HCT116 (cell line): ENCODE measurements at regions not wholly inside any gene's neighbourhood (a gene's known extent, or its start where the extent isn't known, plus 50 kb on each side); places are given as distances from the start of the nearest gene placed in this dataset.

ENCODE experiments used
- ATAC-seq: fragments of 200-7000 bp; cut with Tn5 transposase; 2 replicates; pipeline ENCODE4 v1.9.1; 2020; ENCODE audit warnings: mild to moderate bottlenecking, moderate library complexity
- BruUV-seq: library from RNA; stranded (reverse); fragments of 400-500 nt; replicated peaks from 2 replicates; lab custom pipeline; 2021; lab: Mats Ljungman, UMichigan
- CTCF ChIA-PET: fragments of 300-600 bp; sonication (Branson Sonifier 250); formaldehyde crosslinking; loops from one replicate; lab custom pipeline; 2021; ENCODE audit warnings: antibody characterized with exemption; lab: Charles Lee
- POLR2A ChIA-PET: fragments of 300-600, 350-600 bp; sonication (Branson Sonifier 250); formaldehyde crosslinking; loops from one replicate; lab custom pipeline; 2021; ENCODE audit warnings: antibody characterized with exemption; lab: Charles Lee
- RAD21 ChIA-PET, 2 experiments: fragments of 300-600 bp; sonication (Branson Sonifier 250); formaldehyde crosslinking; loops; one replicate each; lab custom pipeline; 2023; ENCODE audit warnings: low total read pairs in 2 of 2; ENCODE audit not compliant: uncharacterized antibody in 2 of 2, unreplicated experiment in 2 of 2, low non-redundant PET in 1 of 2; lab: Charles Lee
- DNase-seq: peaks from one replicate; pipeline ENCODE4 v3.0.0-alpha.2; 2010; ENCODE audit warnings: low read depth, low spot score
- H2AFZ ChIP-seq: fragments of 200-600 bp; shearing (Covaris generic), sonication (generic); 2 replicates; pipeline ENCODE4 v1.6.1; 2017; ENCODE audit warnings: low read depth, mixed run types, mixed read lengths, antibody characterized with exemption, low read length; ENCODE audit not compliant: poor library complexity, severe bottlenecking
- H3K27ac ChIP-seq: 2 replicates; pipeline ENCODE4 v1.5.1; 2012; ENCODE audit warnings: low read depth, low read length
- H3K27me3 ChIP-seq: fragments of 200-600 bp; sonication (generic); 2 replicates; pipeline ENCODE4 v1.6.1; 2016; ENCODE audit warnings: mixed run types, low read length, mixed read lengths; ENCODE audit not compliant: insufficient read depth
- H3K36me3 ChIP-seq, 2 experiments: fragments of 200-500 bp in 1 of 2; fragments of 200-600 bp in 1 of 2; sonication (Bioruptor generic) in 1 of 2; sonication (generic) in 1 of 2; 2 replicates each; pipeline versions ENCODE4 v1.5.1 to v1.6.1; 2014 to 2016; ENCODE audit warnings: low read length in 2 of 2, inconsistent platforms in 1 of 2, mixed read lengths in 1 of 2, mixed run types in 1 of 2; ENCODE audit not compliant: insufficient read depth in 2 of 2, control insufficient read depth in 1 of 2
- H3K4me1 ChIP-seq, 2 experiments: fragments of 200-600 bp in 1 of 2; sonication (generic) in 1 of 2; 2 replicates each; pipeline versions ENCODE4 v1.5.1 to v1.6.1; 2012 to 2017; ENCODE audit warnings: low read length in 2 of 2, inconsistent platforms in 1 of 2, mild to moderate bottlenecking in 1 of 2, mixed read lengths in 1 of 2, mixed run types in 1 of 2, moderate library complexity in 1 of 2; ENCODE audit not compliant: insufficient read depth in 2 of 2, control insufficient read depth in 1 of 2
- H3K4me2 ChIP-seq: fragments of 200-600 bp; sonication (generic); 2 replicates; pipeline ENCODE4 v1.6.1; 2017; ENCODE audit warnings: mixed run types, low read length, mixed read lengths
- H3K4me3 ChIP-seq, 2 experiments: fragments of 200-600 bp in 1 of 2; sonication (generic) in 1 of 2; replicated peaks in 1 of 2; 2 replicates each; pipeline ENCODE4 v1.5.1; 2011 to 2016; ENCODE audit warnings: low read length in 2 of 2, control low read depth in 1 of 2, low read depth in 1 of 2, mild to moderate bottlenecking in 1 of 2, mixed read lengths in 1 of 2, mixed run types in 1 of 2
- H3K79me2 ChIP-seq: fragments of 200-600 bp; sonication (generic); 2 replicates; pipeline ENCODE4 v1.6.1; 2017; ENCODE audit warnings: mild to moderate bottlenecking, mixed run types, low read length, moderate library complexity, mixed read lengths; ENCODE audit not compliant: insufficient read depth
- H3K9ac ChIP-seq: fragments of 200-600 bp; sonication (generic); 2 replicates; pipeline ENCODE4 v1.6.1; 2016; ENCODE audit warnings: low read length, mixed read lengths
- H3K9me2 ChIP-seq: fragments of 200-600 bp; sonication (generic), shearing (Covaris generic); 2 replicates; pipeline ENCODE4 v1.6.1; 2017; ENCODE audit warnings: mixed run types, mild to moderate bottlenecking, moderate library complexity; ENCODE audit not compliant: insufficient read depth
- H3K9me3 ChIP-seq, 2 experiments: fragments of 200-500 bp in 1 of 2; fragments of 200-600 bp in 1 of 2; sonication (Bioruptor generic) in 1 of 2; sonication (generic) in 1 of 2; 2 replicates each; pipeline ENCODE4 v1.6.1; 2014 to 2017; ENCODE audit warnings: low read length in 2 of 2, mixed read lengths in 2 of 2, inconsistent platforms in 1 of 2, low read depth in 1 of 2, mild to moderate bottlenecking in 1 of 2, mixed run types in 1 of 2, moderate library complexity in 1 of 2; ENCODE audit not compliant: control insufficient read depth in 1 of 2, insufficient read depth in 1 of 2
- H4K20me1 ChIP-seq: fragments of 200-600 bp; sonication (generic), shearing (Covaris generic); 2 replicates; pipeline ENCODE4 v1.6.1; 2017; ENCODE audit warnings: mixed run types, mild to moderate bottlenecking, moderate library complexity; ENCODE audit not compliant: insufficient read depth
- EZH2 ChIP-seq: fragments of 200-600 bp; sonication (generic); IDR thresholded peaks from 2 replicates; pipeline ENCODE4 v1.6.1; 2017; ENCODE audit warnings: antibody characterized with exemption, mixed run types
- FOSL1 ChIP-seq: IDR thresholded peaks from 2 replicates; pipeline ENCODE4 v1.6.1; 2012; ENCODE audit warnings: low read depth
- JUND ChIP-seq: IDR thresholded peaks from 2 replicates; pipeline ENCODE4 v1.6.1; 2012
- POLR2AphosphoS5 ChIP-seq: IDR thresholded peaks from 2 replicates; pipeline ENCODE4 v1.6.1; 2011; ENCODE audit warnings: mild to moderate bottlenecking, low read depth, low read length, moderate library complexity
- SP1 ChIP-seq: IDR thresholded peaks from 2 replicates; pipeline ENCODE4 v1.6.1; 2012; ENCODE audit warnings: low read depth
- SRF ChIP-seq: IDR thresholded peaks from 2 replicates; pipeline ENCODE4 v1.6.1; 2012; ENCODE audit warnings: low read depth
- YY1 ChIP-seq: IDR thresholded peaks from 2 replicates; pipeline ENCODE4 v1.6.1; 2011; ENCODE audit warnings: low read length, low read depth, moderate library complexity, mild to moderate bottlenecking; ENCODE audit not compliant: insufficient replicate concordance; ENCODE audit errors: extremely low read depth
- ZFX ChIP-seq: fragments of 450-650 bp; IDR thresholded peaks from 2 replicates; pipeline ENCODE4 v1.6.1; 2017
- intact Hi-C: fragments of 100-400 bp; cut with micrococcal nuclease; formaldehyde crosslinking; loops from 2 replicates; pipeline ENCODE4 v1.10.0; 2022
- TF ChIP-seq, protein P1 (sequence below): IDR thresholded peaks from 2 replicates; pipeline ENCODE4 v1.6.1; 2012

DNA sequence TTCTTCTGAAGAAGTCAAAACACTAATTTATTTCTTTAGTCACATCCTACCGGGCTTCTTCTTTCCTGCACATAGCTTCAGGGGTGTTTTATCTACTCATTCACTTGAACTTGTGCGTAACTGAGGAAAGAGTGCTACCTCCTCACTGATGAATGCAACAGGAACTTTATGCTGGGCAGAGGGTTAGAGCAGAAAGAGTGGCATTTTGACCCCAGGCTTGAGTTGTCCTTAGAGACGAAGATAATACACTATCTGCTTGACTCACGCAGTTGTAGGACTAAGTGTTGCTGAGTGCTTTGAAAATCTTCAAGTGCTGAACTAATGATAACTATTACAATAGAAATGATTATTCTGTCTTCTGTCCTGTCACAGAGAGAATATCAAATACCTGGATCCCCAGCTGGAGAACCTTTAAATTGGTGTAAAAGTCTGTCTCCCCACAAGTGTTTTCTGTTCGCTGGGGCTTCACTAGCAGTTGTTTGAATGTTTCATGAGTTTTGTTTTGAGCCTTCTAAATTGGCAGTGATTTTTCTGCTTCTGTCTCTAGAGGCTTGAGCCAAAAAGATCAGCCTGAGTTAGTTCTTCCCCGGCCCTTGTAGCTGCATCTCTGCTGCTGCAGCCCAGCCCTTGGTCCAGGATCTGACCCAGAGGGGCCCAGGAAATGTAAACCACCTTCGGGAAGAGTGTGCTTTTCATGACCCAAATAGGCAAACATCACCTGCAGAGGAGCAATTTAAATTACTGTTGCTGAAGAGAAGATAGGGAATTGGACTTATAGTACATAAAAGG is 86.3 kb upstream of the LGALSL start:
- BruUV-seq: no TSS peak
- TF ChIP-seq EZH2 (no peak), ZFX (no peak), JUND (no peak), POLR2AphosphoS5 (no peak), YY1 (no peak), FOSL1 (no peak)
- no peak for ATAC-seq

DNA sequence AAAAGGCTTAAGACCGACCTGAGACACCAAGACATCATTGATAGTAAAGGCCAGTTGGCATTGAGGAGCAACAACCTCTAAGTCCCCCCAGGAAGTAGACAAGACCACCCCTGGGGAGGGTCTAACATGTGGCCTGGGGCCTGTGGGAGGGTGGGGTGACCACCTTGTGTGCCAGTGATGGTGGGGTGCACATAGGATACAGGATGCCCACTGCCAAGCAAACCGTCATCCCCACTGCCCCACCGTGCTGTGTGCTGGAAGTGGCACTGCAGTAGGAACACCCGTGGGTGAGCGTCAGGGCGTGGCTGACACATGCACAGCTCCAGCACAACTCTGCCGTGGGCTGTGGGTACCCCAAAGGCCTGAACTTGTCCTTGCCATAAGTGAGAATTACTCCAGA is 84.3 kb upstream of the LGALSL start:
- H3K4me3 ChIP-seq: no peak overlapping the region
- H3K4me2 ChIP-seq: no peak overlapping the region
- intact Hi-C loops: no loop called here
- no TSS peak for BruUV-seq
- no peak for TF ChIP-seq SRF
- TF ChIP-seq, protein P1, sequence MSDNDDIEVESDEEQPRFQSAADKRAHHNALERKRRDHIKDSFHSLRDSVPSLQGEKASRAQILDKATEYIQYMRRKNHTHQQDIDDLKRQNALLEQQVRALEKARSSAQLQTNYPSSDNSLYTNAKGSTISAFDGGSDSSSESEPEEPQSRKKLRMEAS: no peak
- no peak for TF ChIP-seq SP1
- TF ChIP-seq YY1: no peak
- TF ChIP-seq, all 23 proteins: peak for 0
- Histone ChIP-seq H3K36me3 (no peaks in the 10 kb centered on the region), H3K9me2 (no peaks in the 10 kb centered on the region), H3K9me3 (no peaks in the 10 kb centered on the region), H3K79me2 (no peaks in the 10 kb centered on the region), H2AFZ (no peak overlapping the region), H3K9ac (no peak overlapping the region), H3K27me3 (no peaks in the 10 kb centered on the region), H4K20me1 (no peaks in the 10 kb centered on the region), H3K27ac (no peak overlapping the region), H3K4me1 (peaks cover 0 to 7% of the 10 kb centered on the region in 2 experiments; a peak in 1 of 4 replicates)
- POLR2A ChIA-PET: no interaction called here
- DNase-seq: no peak
- RAD21 ChIA-PET: no interaction called here
- ATAC-seq: no peak
- CTCF ChIA-PET: no interaction called here

More for the DNA sequence above, 86.3 kb upstream of the LGALSL start:
- no peaks in the 10 kb centered on the region for H4K20me1 ChIP-seq
- H3K4me2 ChIP-seq: no peak overlapping the region
- no peak overlapping the region for H3K9ac ChIP-seq
- H3K4me1 ChIP-seq: peaks cover 3 to 23% of the 10 kb centered on the region in 2 experiments; a peak in 3 of 4 replicates
- no peak overlapping the region for H3K4me3 ChIP-seq
- H3K36me3 ChIP-seq: no peaks in the 10 kb centered on the region
- ChIA-PET CTCF (no interaction called here), RAD21 (no interaction called here), POLR2A (no interaction called here)
- H3K9me3 ChIP-seq: no peaks in the 10 kb centered on the region
- intact Hi-C loops: no loop called here
- no peak overlapping the region for H3K27ac ChIP-seq
- H3K27me3 ChIP-seq: no peaks in the 10 kb centered on the region
- no peak overlapping the region for H2AFZ ChIP-seq
- no peak for DNase-seq
- no peaks in the 10 kb centered on the region for H3K9me2 ChIP-seq
- no peaks in the 10 kb centered on the region for H3K79me2 ChIP-seq
